Uterus (tissue), 2 donors: ENCODE measurements at regions not wholly inside any gene's neighbourhood (a gene's known extent, or its start where the extent isn't known, plus 50 kb on each side); places are given as distances from the start of the nearest gene placed in this dataset.

Experiments used
- POLR2A ChIP-seq, 2 donors: fragments of 450-650 bp; IDR thresholded peaks; one replicate each; pipeline ENCODE4 v1.6.1; 2016; ENCODE audit warnings: antibody characterized with exemption in 2 of 2, mild to moderate bottlenecking in 1 of 2, moderate library complexity in 1 of 2
- TF ChIP-seq, protein P1 (sequence below), 4 experiments: fragments of 200-600 bp in 2 of 4; fragments of 450-650 bp in 2 of 4; sonication (generic) in 2 of 4; IDR thresholded peaks; one replicate each; pipeline ENCODE4 v1.5.1; 2016 to 2019; ENCODE audit warnings: antibody characterized with exemption in 4 of 4, mild to moderate bottlenecking in 2 of 4, moderate library complexity in 1 of 4

DNA sequence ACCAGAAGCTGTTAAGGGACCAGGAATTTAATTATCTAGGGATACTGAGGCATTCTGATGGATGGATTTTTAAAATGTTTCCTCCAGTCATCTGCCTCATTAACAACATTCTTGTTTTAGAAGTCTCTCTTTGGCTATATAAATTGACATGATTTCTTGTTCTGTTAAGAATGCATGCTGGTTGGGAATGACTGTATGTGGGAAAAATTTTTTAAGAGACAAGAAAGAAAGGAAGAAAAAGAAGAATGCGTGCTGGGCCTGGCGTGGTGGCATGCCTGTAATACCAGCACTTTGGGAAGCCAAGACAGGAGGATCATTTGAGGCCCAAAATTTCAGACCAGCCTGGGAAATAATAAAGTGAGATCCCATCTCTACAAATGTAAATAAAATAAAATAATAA lies 203.6 kb downstream of the GJA1 start:
- TF ChIP-seq, protein P1, sequence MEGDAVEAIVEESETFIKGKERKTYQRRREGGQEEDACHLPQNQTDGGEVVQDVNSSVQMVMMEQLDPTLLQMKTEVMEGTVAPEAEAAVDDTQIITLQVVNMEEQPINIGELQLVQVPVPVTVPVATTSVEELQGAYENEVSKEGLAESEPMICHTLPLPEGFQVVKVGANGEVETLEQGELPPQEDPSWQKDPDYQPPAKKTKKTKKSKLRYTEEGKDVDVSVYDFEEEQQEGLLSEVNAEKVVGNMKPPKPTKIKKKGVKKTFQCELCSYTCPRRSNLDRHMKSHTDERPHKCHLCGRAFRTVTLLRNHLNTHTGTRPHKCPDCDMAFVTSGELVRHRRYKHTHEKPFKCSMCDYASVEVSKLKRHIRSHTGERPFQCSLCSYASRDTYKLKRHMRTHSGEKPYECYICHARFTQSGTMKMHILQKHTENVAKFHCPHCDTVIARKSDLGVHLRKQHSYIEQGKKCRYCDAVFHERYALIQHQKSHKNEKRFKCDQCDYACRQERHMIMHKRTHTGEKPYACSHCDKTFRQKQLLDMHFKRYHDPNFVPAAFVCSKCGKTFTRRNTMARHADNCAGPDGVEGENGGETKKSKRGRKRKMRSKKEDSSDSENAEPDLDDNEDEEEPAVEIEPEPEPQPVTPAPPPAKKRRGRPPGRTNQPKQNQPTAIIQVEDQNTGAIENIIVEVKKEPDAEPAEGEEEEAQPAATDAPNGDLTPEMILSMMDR (IDR thresholded peaks at IDR 0.05) = no peak
- no peak for TF ChIP-seq POLR2A (IDR thresholded peaks at IDR 0.05)
